GM21529 (cell line): ENCODE measurements at regions not wholly inside any gene's neighbourhood (a gene's known extent, or its start where the extent isn't known, plus 50 kb on each side); places are given as distances from the start of the nearest gene placed in this dataset.
"Not testable (repeated sequence)": the region's sequence is repeated elsewhere in the genome, so short reads cannot be mapped to it uniquely, and the experiment has no call there.

Experiments
- ATAC-seq: cut with Tn5 transposase; IDR thresholded peaks from one replicate; pipeline ENCODE4 v1.9.1; 2021; ENCODE audit not compliant: unreplicated experiment

GRCh38 chr14:62462988-62463387 lies 582.3 kb downstream of the KCNH5 start:
- ATAC-seq, result no peak

DNA sequence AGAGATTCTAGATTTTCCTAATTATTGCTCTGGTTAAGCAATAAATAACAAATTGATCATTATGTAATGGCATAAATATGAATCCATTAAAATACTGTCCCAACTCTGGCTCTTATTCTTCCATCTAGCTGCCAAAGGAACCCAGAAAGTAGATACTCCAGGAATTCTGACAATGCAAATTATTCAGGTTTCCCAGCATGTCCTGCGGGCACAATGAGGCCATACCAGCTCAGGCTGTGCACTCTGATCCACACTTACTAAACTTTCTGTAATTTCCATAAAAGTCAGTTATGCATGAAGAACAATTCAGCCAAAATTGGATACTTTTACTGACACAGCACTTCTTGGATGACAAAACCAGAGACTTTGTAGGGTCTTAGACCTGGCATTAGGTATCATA lies 576.3 kb downstream of the KCNH5 start:
- ATAC-seq, result no peak

- ATAC-seq, result no peak
These were observed 574.3 kb downstream of the KCNH5 start for GRCh38 chr14:62470935-62471334.

DNA sequence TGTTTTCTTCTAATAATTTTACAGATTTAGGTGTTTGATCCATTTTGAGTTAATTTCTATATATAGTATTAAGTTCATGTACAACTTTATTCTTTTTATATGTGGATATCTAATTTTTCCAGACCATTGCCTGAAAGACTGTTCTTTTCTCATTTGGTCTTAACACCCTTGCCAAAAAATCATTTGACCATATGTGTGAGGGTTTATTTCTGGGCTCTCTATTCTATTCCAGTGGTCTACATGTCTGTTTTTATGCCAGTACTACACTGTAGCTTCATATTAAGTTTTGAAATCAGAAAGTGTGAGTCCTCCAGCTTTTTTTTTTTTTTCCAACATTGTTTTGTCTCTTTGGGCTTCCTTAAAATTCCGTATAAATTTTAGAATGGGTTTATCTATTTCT lies 554.1 kb downstream of the KCNH5 start:
- no peak for ATAC-seq

DNA sequence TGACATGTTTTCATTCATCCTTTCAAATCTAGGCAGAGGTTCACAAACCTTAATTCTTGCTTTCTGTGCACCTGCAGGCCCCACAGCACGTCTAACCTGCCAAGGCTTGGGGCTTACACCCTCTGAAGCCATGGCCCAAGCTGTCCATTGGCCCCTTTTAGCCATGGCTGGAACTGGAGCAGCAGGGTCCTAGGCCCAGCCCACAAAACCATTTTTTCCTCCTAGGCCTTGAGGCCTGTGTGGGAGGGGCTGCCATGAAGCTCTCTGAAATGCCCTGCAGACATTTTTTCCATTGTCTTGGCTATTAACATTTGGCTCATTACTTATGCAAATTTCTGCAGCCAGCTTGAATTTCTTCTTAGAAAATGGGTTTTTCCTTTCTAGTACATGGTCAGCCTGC lies 547.5 kb downstream of the KCNH5 start:
- ATAC-seq, result no peak

GRCh38 chr14:62501021-62501750 lies 544.1 kb downstream of the KCNH5 start:
- no peak for ATAC-seq

- ATAC-seq, result no peak
These were observed 540.2 kb downstream of the KCNH5 start for GRCh38 chr14:62505045-62505444.

DNA sequence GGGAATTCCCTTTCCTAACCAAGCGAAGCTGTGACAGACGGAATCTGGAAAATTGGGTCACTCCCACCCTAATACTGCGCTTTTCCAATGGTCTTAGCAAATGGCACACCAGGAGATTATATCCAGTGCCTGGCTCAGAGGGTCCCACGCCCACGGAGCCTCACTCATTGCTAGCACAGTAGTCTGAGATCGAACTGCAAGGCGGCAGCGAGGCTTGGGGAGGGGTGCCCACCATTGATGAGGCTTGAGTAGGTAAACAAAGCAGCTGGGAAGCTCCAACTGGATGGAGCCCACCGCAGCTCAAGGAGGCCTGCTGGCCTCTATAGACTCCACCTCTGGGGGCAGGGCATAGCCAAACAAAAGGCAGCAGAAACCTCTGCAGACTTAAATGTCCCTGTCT lies 523.9 kb downstream of the KCNH5 start:
- not testable (repeated sequence) for ATAC-seq

GRCh38 chr14:62528296-62528695 lies 517.0 kb downstream of the KCNH5 start:
- ATAC-seq, result no peak

GRCh38 chr14:62532181-62532580 lies 513.1 kb downstream of the KCNH5 start:
- no peak for ATAC-seq

DNA sequence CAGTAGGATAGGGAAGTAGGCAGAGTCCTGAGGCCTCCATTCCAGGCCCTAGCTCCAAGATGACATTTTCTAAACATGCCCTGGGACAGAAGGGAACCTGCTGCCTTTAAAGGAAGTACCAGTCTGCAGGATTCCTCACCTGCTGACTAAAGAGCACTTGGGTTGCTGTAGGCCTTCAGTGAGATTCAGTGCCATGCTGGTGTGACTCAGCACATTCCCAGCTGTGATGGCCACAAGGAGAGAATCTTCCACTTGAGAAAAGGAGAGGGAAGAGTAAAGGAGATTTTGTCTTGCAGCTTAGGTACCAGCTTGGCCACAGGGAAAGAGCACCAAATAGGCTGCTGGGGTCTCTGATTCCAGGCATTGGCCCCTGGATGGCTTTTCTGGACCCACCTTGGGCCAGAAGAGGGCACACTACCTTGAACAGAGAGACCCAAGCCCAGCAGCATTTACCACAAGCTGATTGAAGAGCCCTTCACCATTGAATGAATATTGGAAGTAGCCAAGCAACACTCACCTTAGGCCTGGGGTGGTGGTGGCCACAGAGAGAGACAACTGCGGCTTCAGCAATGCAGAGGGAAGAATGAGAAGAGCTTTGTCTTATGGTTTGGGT lies 498.3 kb downstream of the KCNH5 start:
- ATAC-seq, result no peak

DNA sequence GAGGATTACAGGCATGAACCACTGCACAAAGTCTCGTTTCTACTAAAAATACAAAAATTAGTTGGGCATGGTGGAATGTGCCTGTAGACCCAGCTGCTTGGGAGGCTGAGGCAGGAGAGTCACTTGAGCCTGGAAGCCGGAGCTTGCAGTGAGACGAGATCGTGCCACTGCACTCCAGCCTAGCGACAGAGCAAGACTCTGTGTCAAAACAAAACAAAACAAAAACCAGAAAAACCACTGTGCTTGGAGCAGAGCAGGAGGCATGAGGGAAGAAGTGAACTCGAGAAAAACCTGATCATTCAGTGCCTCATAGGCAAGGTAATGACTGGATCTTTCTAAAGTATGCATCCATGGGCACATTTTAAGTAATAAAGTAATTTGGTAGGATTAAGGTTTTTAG lies 487.8 kb downstream of the KCNH5 start:
- no peak for ATAC-seq

DNA sequence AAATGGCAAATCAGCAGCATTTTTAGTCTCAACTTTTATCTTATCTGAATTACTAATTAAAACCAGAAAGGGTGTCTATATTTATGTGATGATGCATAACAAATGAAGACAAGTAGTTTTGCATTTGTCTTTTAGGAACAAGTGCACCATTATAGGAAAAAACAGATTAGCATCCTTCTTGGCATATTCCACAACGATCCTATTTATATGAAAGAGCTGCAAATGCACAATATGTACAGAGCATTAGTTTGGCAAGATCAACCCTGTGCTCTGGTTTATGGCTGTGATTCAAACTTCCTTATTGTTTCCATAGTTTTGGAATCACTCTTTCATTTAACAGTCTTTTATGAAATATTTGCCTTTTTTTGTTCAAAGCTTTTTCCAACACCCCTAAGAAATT lies 486.8 kb downstream of the KCNH5 start:
- ATAC-seq, result no peak

- no peak for ATAC-seq
These were observed 460.0 kb downstream of the KCNH5 start for GRCh38 chr14:62585247-62585646.

DNA sequence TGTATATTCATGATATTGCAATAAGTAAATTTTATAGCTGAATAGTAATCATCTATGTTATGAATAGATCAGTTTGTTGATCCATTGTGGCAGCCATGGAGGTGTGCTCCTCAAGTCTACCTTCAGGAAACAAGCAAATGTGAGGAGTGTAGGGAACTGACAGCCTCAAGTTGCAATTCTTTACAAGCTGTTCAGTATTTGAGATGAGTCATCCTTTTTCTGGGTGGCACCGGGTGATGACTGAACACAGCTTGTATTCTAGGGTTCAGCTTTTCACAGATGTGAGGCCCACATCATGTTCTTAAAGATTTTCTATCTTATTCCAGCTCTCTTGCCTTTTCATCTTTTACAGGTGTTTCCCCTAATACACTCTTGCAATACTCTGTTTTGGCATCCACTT lies 452.4 kb downstream of the KCNH5 start:
- no peak for ATAC-seq

DNA sequence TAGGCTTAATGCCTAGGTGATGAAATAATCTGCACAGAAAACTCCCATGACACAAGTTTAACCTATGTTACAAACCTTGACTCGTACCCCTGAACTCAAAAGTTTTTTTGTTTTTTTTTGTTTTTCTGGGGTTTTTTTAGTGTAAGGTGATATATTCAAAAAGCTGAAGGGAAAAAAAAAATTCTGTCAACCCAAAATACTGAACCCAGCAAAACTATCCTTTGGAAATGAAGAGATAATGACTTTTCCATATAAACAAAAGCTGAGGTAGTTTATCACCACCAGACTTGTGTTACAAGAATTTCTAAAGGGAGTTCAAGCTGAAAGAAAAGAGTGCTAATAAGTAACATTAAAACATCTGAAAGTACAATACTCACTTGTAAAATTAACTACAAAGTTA lies 448.1 kb downstream of the KCNH5 start:
- no peak for ATAC-seq

DNA sequence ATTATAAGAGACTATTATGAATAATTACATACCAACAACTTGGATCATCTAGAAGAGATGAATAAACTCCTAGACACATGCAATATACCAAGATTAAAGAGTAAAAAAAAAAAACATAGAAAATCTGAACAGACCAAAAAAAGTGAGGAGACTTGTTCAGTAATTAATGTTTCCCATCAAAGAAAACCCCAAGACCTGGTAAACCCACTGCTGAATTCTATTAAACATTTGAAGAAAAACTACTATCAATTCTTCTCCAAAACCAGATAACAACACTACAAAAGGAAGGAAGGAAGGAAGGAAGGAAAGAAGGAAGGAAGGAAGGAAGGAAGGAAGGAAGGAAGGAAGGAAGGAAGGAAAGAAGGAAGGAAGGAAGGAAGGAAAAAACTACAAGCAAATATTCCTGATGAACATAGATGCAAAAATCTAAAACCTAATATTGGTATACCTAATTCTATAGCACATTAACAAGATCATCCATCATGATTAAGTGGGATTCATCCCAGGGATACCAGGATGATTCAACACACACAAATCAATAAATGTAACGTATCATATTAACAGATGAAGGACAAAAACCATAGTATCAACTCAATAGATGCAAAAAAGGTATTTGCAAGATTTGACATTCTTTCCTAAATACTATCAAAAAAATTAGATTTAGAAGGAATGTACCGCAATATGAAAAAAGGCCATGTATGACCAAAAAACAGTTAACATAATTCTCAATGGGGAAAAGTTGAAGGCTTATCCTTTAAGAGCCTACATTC lies 445.5 kb downstream of the KCNH5 start:
- no peak for ATAC-seq

GRCh38 chr14:62602712-62603111 lies 442.5 kb downstream of the KCNH5 start:
- no peak for ATAC-seq

GRCh38 chr14:62604524-62604923 lies 440.7 kb downstream of the KCNH5 start:
- ATAC-seq, result no peak

DNA sequence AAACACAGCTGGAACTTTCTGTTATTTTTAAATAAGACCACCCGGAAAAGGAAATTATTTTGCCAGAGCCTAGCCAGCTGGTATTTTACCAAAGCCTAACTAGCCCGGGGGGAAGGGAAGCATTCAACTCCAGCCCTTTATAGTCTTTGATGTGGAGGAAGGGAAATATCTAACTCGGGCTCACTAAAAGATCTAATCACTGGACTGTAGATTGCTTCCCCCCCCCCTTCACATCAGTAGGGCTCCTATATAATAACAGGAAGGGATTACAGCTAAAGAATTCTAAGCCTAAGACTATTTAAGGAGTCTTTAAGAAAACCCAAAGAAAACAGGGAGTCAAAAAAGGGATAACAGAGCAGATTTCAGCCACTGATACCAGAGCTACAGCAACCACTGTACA lies 431.1 kb downstream of the KCNH5 start:
- ATAC-seq, result no peak

GRCh38 chr14:62616668-62617067 lies 428.6 kb downstream of the KCNH5 start:
- ATAC-seq, result no peak

DNA sequence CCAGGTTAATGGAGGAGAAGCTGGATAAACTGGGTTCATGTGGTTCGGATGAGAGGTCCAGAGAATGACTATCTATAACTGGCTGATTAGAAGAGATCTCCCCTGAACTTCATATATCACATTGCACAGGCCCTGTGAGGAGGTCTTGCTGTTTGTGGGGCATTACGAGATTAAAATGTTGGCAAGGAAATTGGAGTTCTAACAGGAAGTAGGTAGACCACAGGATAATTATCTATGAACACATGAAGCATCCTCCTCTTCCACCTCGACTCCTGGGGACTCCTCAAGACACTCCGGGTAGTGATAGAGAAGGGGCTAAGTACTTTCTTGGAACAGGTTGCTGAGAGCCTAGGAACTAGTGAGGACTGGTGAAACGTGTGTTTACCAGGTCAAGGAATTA lies 418.8 kb downstream of the KCNH5 start:
- no peak for ATAC-seq
